Endothelial cell of umbilical vein (primary cell): ENCODE measurements at regions not wholly inside any gene's neighbourhood (a gene's known extent, or its start where the extent isn't known, plus 50 kb on each side); places are given as distances from the start of the nearest gene placed in this dataset.

Source experiments
- BruUV-seq: library from RNA; stranded (reverse); fragments of 400-500 nt; replicated peaks from 2 replicates; lab custom pipeline; 2021; lab: Mats Ljungman, UMichigan
- CTCF ChIA-PET: fragments of 300-600, 350-600 bp; sonication (Branson Sonifier 250); formaldehyde crosslinking; loops from one replicate; lab custom pipeline; 2021; ENCODE audit warnings: antibody characterized with exemption, inconsistent platforms; lab: Charles Lee
- POLR2A ChIA-PET: fragments of 300-600, 350-600 bp; sonication (Branson Sonifier 250); formaldehyde crosslinking; loops from one replicate; lab custom pipeline; 2021; ENCODE audit warnings: antibody characterized with exemption, inconsistent platforms; lab: Charles Lee
- DNase-seq: peaks from one replicate; pipeline ENCODE4 v3.0.0-alpha.2; 2011; ENCODE audit warnings: low read depth, low spot score
- FAIRE-seq: peaks from 2 replicates; lab custom pipeline; 2011; peaks lifted over from hg19 to GRCh38; lab: Jason Lieb, UNC
- H2AFZ ChIP-seq: 2 replicates; pipeline ENCODE4 v1.6.0; 2012; ENCODE audit warnings: low read depth, low read length, control low read depth, inconsistent platforms
- H3K27ac ChIP-seq: 2 replicates; pipeline ENCODE4 v1.5.1; 2011; ENCODE audit warnings: low read depth, mild to moderate bottlenecking, control low read depth, low read length, moderate library complexity; ENCODE audit not compliant: insufficient read depth
- H3K27me3 ChIP-seq, 2 experiments: 2 replicates each; pipeline versions ENCODE4 v1.6.0 to v1.6.1; 2011; ENCODE audit warnings: low read length in 2 of 2, mixed read lengths in 1 of 2; ENCODE audit not compliant: control insufficient read depth in 2 of 2, insufficient read depth in 2 of 2
- H3K36me3 ChIP-seq, 2 experiments: 2 replicates in 1 of 2; 3 replicates in 1 of 2; pipeline ENCODE4 v1.5.1; 2011; ENCODE audit warnings: low read length in 2 of 2, mild to moderate bottlenecking in 1 of 2, moderate library complexity in 1 of 2; ENCODE audit not compliant: control insufficient read depth in 2 of 2, insufficient read depth in 2 of 2; ENCODE audit errors: extremely low read depth in 1 of 2
- H3K4me1 ChIP-seq: 3 replicates; pipeline ENCODE4 v1.5.1; 2011; ENCODE audit warnings: mild to moderate bottlenecking, low read length; ENCODE audit not compliant: control insufficient read depth, insufficient read depth; ENCODE audit errors: extremely low read depth
- H3K4me2 ChIP-seq: 2 replicates; pipeline ENCODE4 v1.6.1; 2011; ENCODE audit warnings: low read length, control low read depth, mixed read lengths; ENCODE audit not compliant: insufficient read depth
- H3K4me3 ChIP-seq, 3 experiments: fragments of 200-600 bp in 1 of 3; sonication (generic), shearing (Covaris generic) in 1 of 3; replicated peaks in 1 of 3; 2 replicates each; pipeline ENCODE4 v1.5.1; 2011 to 2016; ENCODE audit warnings: control low read depth in 3 of 3, low read length in 3 of 3, mild to moderate bottlenecking in 2 of 3, inconsistent platforms in 1 of 3, low read depth in 1 of 3, moderate library complexity in 1 of 3; ENCODE audit not compliant: insufficient read depth in 1 of 3
- H3K79me2 ChIP-seq: 2 replicates; pipeline ENCODE4 v1.6.0; 2012; ENCODE audit warnings: low read length, inconsistent platforms; ENCODE audit not compliant: control insufficient read depth, insufficient read depth
- H3K9ac ChIP-seq: replicated peaks from 2 replicates; pipeline ENCODE3; 2011; ENCODE audit warnings: low read length, control low read depth; ENCODE audit not compliant: insufficient read depth; ENCODE audit errors: extremely low read depth
- H3K9me1 ChIP-seq: replicated peaks from 3 replicates; pipeline ENCODE4 v1.6.0; 2011; ENCODE audit warnings: mild to moderate bottlenecking, low read length; ENCODE audit not compliant: control insufficient read depth, insufficient read depth; ENCODE audit errors: extremely low read depth
- H3K9me3 ChIP-seq: replicated peaks from 2 replicates; pipeline ENCODE4 v1.5.1; 2012; ENCODE audit warnings: low read length, inconsistent platforms; ENCODE audit not compliant: control insufficient read depth, insufficient read depth
- H4K20me1 ChIP-seq: replicated peaks from 2 replicates; pipeline ENCODE3; 2011; ENCODE audit warnings: mild to moderate bottlenecking, low read length; ENCODE audit not compliant: control insufficient read depth, insufficient read depth; ENCODE audit errors: extremely low read depth
- CTCF ChIP-seq, 2 donors: IDR thresholded peaks; 1 replicate in 1 of 2; 2 replicates in 1 of 2; pipeline ENCODE4 v1.5.1; 2011; ENCODE audit warnings: low read length in 2 of 2, mild to moderate bottlenecking in 2 of 2, moderate library complexity in 2 of 2, control low read depth in 1 of 2, inconsistent platforms in 1 of 2, low read depth in 1 of 2; ENCODE audit not compliant: insufficient read depth in 1 of 2; ENCODE audit errors: extremely low read depth in 1 of 2
- EZH2 ChIP-seq: IDR thresholded peaks from 2 replicates; pipeline ENCODE4 v1.6.1; 2012; ENCODE audit warnings: borderline replicate concordance, low read depth, mild to moderate bottlenecking, moderate library complexity, low read length, inconsistent platforms; ENCODE audit not compliant: severe bottlenecking
- FOS ChIP-seq: IDR thresholded peaks from 2 replicates; pipeline ENCODE4 v1.6.1; 2011; ENCODE audit warnings: mild to moderate bottlenecking, low read length, moderate library complexity, borderline replicate concordance; ENCODE audit not compliant: insufficient read depth
- GATA2 ChIP-seq: IDR thresholded peaks from 2 replicates; pipeline ENCODE4 v1.7.0; 2011; ENCODE audit warnings: low read depth, mild to moderate bottlenecking, moderate library complexity, mixed read lengths, low read length; ENCODE audit not compliant: insufficient read length, insufficient read depth
- JUN ChIP-seq: IDR thresholded peaks from 2 replicates; pipeline ENCODE4 v1.6.1; 2011; ENCODE audit warnings: borderline replicate concordance, low read depth; ENCODE audit not compliant: insufficient read length, insufficient read depth
- MAX ChIP-seq: IDR thresholded peaks from 2 replicates; pipeline ENCODE4 v1.6.1; 2011; ENCODE audit not compliant: insufficient read depth, insufficient read length
- MYC ChIP-seq: IDR thresholded peaks from one replicate; pipeline ENCODE4 v1.6.1; 2011; ENCODE audit warnings: mild to moderate bottlenecking, low read depth, low read length
- POLR2A ChIP-seq: IDR thresholded peaks from 2 replicates; pipeline ENCODE4 v1.6.1; 2012; ENCODE audit warnings: low read depth, mild to moderate bottlenecking, control low read depth, low read length
- POLR2AphosphoS5 ChIP-seq: IDR thresholded peaks from 2 replicates; pipeline ENCODE4 v1.6.1; 2012; ENCODE audit warnings: low read depth, mild to moderate bottlenecking, control low read depth, low read length, moderate library complexity; ENCODE audit not compliant: insufficient read depth
- dilution Hi-C: fragments of 300-500 bp; cut with MboI; formaldehyde crosslinking; loops from one replicate; pipeline ENCODE4 v1.15.0; 2019; ENCODE audit warnings: low sequenced_read_pairs; ENCODE audit not compliant: extremely low pct_ligation_motif_present
- intact Hi-C: fragments of 100-400 bp; cut with micrococcal nuclease; formaldehyde crosslinking; loops from one replicate; pipeline ENCODE4 v1.10.0; 2022

GRCh38 chr5:54367844-54368243 lies 57.5 kb upstream of the ARL15 start:
- no TSS peak for BruUV-seq
- dilution Hi-C loops (no loop called here), intact Hi-C loops (no loop called here)
- TF ChIP-seq MAX (no peak), POLR2AphosphoS5 (no peak), EZH2 (no peak), GATA2 (no peak), FOS (no peak), POLR2A (no peak), CTCF (IDR thresholded peaks at IDR 0.05; ENCODE audit: extremely low read depth in 1 of 2, insufficient read depth in 1 of 2, low read depth in 1 of 2, low read length in 2 of 2) (no peak), JUN (no peak), MYC (no peak)
- H4K20me1 ChIP-seq, result no peaks in the 10 kb centered on the region
- DNase-seq (no peak), FAIRE-seq (no peak)
- peaks cover 2% of the 10 kb centered on the region in 2 experiments for H3K27me3 ChIP-seq
- no peaks in the 10 kb centered on the region for H3K36me3 ChIP-seq
- no peak overlapping the region for H3K4me3 ChIP-seq
- H3K9me3 ChIP-seq, result no peaks in the 10 kb centered on the region
- no peak overlapping the region for H2AFZ ChIP-seq
- no peaks in the 10 kb centered on the region for H3K4me1 ChIP-seq
- no peaks in the 10 kb centered on the region for H3K79me2 ChIP-seq
- H3K4me2 ChIP-seq, result no peak overlapping the region
- H3K9me1 ChIP-seq, result no peaks in the 10 kb centered on the region
- H3K27ac ChIP-seq, result no peak overlapping the region
- ChIA-PET POLR2A (no interaction called here), CTCF (interaction anchor here (0.8 to 1.9 kb wide), 5 partner anchors 17 to 124 kb away, joined by 3 to 7 read pairs (median 5); no protein-coding TSS in a partner anchor)
- H3K9ac ChIP-seq, result no peak overlapping the region
